ENCODE measurements at regions not wholly inside any gene's neighbourhood (a gene's known extent, or its start where the extent isn't known, plus 50 kb on each side); places are given as distances from the start of the nearest gene placed in this dataset.

DNA sequence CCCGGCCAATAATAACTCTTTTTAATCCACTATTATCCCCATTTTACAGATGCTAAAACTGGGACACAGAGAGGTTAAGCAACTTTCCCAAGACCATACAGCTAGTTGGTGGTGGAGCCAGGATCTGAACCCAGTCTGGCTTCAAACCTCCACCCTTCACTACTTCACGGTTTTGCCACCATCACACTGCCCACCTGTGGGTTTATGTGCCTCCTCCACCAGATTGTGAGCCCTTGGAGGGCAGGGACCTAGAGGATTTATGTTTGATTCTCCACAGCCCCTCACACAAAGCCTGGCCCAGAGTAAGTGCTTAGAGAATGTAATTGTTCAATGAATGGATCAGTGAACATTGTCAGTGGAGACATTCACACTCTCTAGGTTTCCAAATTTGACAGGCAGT is 153.4 kb upstream of the MYCN start:
- no peak for DNase-seq (ENCODE audit: low read depth in 1 of 2, low spot score in 1 of 2)
- TF ChIP-seq SPI1 (IDR thresholded peaks at IDR 0.05; ENCODE audit: borderline replicate concordance, low read depth) (no peak), GABPA (IDR thresholded peaks at IDR 0.05; ENCODE audit: low read depth) (no peak), POLR2AphosphoS5 (IDR thresholded peaks at IDR 0.05; ENCODE audit: low read depth) (no peak)
- TF ChIP-seq, protein P1, sequence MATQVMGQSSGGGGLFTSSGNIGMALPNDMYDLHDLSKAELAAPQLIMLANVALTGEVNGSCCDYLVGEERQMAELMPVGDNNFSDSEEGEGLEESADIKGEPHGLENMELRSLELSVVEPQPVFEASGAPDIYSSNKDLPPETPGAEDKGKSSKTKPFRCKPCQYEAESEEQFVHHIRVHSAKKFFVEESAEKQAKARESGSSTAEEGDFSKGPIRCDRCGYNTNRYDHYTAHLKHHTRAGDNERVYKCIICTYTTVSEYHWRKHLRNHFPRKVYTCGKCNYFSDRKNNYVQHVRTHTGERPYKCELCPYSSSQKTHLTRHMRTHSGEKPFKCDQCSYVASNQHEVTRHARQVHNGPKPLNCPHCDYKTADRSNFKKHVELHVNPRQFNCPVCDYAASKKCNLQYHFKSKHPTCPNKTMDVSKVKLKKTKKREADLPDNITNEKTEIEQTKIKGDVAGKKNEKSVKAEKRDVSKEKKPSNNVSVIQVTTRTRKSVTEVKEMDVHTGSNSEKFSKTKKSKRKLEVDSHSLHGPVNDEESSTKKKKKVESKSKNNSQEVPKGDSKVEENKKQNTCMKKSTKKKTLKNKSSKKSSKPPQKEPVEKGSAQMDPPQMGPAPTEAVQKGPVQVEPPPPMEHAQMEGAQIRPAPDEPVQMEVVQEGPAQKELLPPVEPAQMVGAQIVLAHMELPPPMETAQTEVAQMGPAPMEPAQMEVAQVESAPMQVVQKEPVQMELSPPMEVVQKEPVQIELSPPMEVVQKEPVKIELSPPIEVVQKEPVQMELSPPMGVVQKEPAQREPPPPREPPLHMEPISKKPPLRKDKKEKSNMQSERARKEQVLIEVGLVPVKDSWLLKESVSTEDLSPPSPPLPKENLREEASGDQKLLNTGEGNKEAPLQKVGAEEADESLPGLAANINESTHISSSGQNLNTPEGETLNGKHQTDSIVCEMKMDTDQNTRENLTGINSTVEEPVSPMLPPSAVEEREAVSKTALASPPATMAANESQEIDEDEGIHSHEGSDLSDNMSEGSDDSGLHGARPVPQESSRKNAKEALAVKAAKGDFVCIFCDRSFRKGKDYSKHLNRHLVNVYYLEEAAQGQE (IDR thresholded peaks at IDR 0.05; ENCODE audit: insufficient replicate concordance, low read depth), result no peak
- TF ChIP-seq, protein P2, sequence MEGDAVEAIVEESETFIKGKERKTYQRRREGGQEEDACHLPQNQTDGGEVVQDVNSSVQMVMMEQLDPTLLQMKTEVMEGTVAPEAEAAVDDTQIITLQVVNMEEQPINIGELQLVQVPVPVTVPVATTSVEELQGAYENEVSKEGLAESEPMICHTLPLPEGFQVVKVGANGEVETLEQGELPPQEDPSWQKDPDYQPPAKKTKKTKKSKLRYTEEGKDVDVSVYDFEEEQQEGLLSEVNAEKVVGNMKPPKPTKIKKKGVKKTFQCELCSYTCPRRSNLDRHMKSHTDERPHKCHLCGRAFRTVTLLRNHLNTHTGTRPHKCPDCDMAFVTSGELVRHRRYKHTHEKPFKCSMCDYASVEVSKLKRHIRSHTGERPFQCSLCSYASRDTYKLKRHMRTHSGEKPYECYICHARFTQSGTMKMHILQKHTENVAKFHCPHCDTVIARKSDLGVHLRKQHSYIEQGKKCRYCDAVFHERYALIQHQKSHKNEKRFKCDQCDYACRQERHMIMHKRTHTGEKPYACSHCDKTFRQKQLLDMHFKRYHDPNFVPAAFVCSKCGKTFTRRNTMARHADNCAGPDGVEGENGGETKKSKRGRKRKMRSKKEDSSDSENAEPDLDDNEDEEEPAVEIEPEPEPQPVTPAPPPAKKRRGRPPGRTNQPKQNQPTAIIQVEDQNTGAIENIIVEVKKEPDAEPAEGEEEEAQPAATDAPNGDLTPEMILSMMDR (IDR thresholded peaks at IDR 0.05; ENCODE audit: insufficient read depth, low read length), result no peak
- H3K4me3 ChIP-seq (replicated peaks; ENCODE audit: insufficient read depth, low read length), result no peak overlapping the region
- no peaks in the 10 kb centered on the region for H3K27me3 ChIP-seq (ENCODE audit: insufficient read depth, poor library complexity, severe bottlenecking)
- H3K27ac ChIP-seq (replicated peaks), result no peak overlapping the region

DNA sequence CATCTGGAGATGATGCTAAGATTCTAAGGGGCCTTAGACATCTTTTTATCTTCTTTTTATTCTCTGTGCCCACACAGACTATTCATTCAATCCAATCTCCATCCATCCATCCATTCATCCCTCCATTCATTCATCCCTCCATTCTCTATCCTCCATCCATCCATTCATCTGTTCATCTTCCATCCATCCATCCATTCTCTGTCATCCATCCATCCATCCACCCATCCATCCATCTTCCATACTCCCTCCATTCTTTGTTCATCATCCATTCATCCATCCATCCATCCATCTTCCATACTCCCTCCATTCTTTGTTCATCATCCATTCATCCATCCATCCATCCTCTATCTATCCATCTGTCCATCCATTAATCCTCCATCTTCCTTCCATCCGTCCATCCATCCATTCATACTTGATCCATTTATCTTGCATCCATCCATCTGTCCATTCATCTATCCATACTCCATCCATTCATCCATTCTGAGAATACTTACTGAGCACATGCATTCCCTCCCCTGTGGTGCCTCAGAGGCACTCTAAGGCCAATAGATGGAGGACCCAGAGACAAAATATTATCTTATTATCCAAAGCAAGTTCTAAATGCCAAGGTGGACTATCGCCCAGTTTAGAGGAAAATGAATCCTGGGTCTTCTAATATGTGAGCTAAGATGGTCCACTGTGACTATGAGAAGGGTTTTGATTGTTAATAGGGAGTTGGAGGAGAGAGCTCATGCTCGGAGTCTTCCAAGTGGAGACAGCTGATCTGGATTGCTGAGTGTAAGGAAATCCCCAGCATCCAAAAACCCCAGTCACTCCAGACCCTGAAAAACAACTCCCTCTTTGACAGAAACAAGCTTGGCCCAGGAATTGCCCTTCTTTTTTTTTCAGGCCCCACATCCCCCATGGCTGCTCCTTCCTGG is 152.6 kb upstream of the MYCN start:
- TF ChIP-seq GABPA (IDR thresholded peaks at IDR 0.05; ENCODE audit: low read depth), result no peak
- TF ChIP-seq POLR2AphosphoS5 (IDR thresholded peaks at IDR 0.05; ENCODE audit: low read depth), result no peak
- TF ChIP-seq, protein P1 (IDR thresholded peaks at IDR 0.05; ENCODE audit: insufficient replicate concordance, low read depth), result no peak
- TF ChIP-seq, protein P2 (IDR thresholded peaks at IDR 0.05; ENCODE audit: insufficient read depth, low read length), result no peak
- no peak for TF ChIP-seq SPI1 (IDR thresholded peaks at IDR 0.05; ENCODE audit: borderline replicate concordance, low read depth)
- DNase-seq (ENCODE audit: low read depth in 1 of 2, low spot score in 1 of 2), result no peak
- Histone ChIP-seq H3K27me3 (ENCODE audit: insufficient read depth, poor library complexity, severe bottlenecking) (no peaks in the 10 kb centered on the region), H3K27ac (replicated peaks) (no peak overlapping the region), H3K4me3 (replicated peaks; ENCODE audit: insufficient read depth, low read length) (no peak overlapping the region)

DNA sequence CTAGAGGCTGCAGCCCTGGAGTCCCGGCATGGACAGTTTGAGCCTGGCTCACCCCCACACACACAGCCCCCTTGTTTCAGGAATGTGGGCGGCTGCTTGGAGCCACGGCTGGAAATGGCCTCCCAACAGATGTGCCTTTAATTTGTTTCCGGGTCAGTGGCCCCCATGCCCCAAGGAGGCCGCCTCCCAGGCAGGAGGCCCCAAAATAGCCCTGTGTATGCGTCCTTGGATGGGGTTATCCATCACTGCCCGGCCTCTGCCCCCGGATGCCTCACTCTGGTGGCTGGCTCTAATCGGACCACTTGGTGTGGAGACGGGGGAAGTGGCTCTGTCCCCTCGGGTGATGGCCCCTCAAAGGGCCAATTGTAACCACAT is 151.9 kb upstream of the MYCN start:
- no peak for TF ChIP-seq SPI1 (IDR thresholded peaks at IDR 0.05; ENCODE audit: borderline replicate concordance, low read depth)
- TF ChIP-seq, protein P1 (IDR thresholded peaks at IDR 0.05; ENCODE audit: insufficient replicate concordance, low read depth), result no peak
- TF ChIP-seq, protein P2 (IDR thresholded peaks at IDR 0.05; ENCODE audit: insufficient read depth, low read length), result no peak
- no peak for TF ChIP-seq POLR2AphosphoS5 (IDR thresholded peaks at IDR 0.05; ENCODE audit: low read depth)
- no peak for TF ChIP-seq GABPA (IDR thresholded peaks at IDR 0.05; ENCODE audit: low read depth)
- Histone ChIP-seq H3K27ac (replicated peaks) (no peak overlapping the region), H3K4me3 (replicated peaks; ENCODE audit: insufficient read depth, low read length) (no peak overlapping the region), H3K27me3 (ENCODE audit: insufficient read depth, poor library complexity, severe bottlenecking) (no peaks in the 10 kb centered on the region)
- DNase-seq (ENCODE audit: low read depth in 1 of 2, low spot score in 1 of 2), result no peak

All from HL-60 (cell line).